SK-N-SH treated with all-trans-retinoic acid at 6 μM for 48 hours (cell line): ENCODE measurements at regions not wholly inside any gene's neighbourhood (a gene's known extent, or its start where the extent isn't known, plus 50 kb on each side); places are given as distances from the start of the nearest gene placed in this dataset.

ENCODE experiments used
- ATAC-seq: fragments of 200-7000 bp; cut with Tn5 transposase; 3 replicates; pipeline ENCODE4 v1.9.1; 2020; ENCODE audit warnings: mild to moderate bottlenecking, moderate library complexity
- ARNTL ChIP-seq: fragments of 450-650 bp; formaldehyde crosslinking; IDR thresholded peaks from 2 replicates; pipeline ENCODE4 v1.5.0; 2020; ENCODE audit warnings: low read depth, mild to moderate bottlenecking, moderate library complexity, borderline replicate concordance
- BACH2 ChIP-seq: fragments of 250-450 bp; sonication (Bioruptor Pico); IDR thresholded peaks from 2 replicates; pipeline ENCODE4 v1.9.0; 2021; ENCODE audit warnings: mild to moderate bottlenecking, borderline replicate concordance
- CSDC2 ChIP-seq: fragments of 250-450 bp; sonication (Bioruptor Pico); IDR thresholded peaks from 2 replicates; pipeline ENCODE4 v1.5.0; 2020; ENCODE audit warnings: mild to moderate bottlenecking, moderate library complexity
- ESRRG ChIP-seq: fragments of 250-450 bp; sonication (Bioruptor Pico); IDR thresholded peaks from 2 replicates; pipeline ENCODE4 v1.6.1; 2021; ENCODE audit warnings: mild to moderate bottlenecking
- GLIS3 ChIP-seq: fragments of 250-450 bp; sonication (Bioruptor Pico); IDR thresholded peaks from 2 replicates; pipeline ENCODE4 v1.5.0; 2020; ENCODE audit warnings: mild to moderate bottlenecking, moderate library complexity
- ISL1 ChIP-seq: fragments of 250-450 bp; sonication (Bioruptor Pico); IDR thresholded peaks from 2 replicates; pipeline ENCODE4 v2.1.2; 2022; ENCODE audit warnings: mild to moderate bottlenecking, moderate library complexity
- OSR1 ChIP-seq: fragments of 250-450 bp; sonication (Bioruptor Pico); IDR thresholded peaks from 2 replicates; pipeline ENCODE4 v1.8.0; 2022; ENCODE audit warnings: moderate library complexity, mild to moderate bottlenecking, inconsistent platforms
- PPARA ChIP-seq: fragments of 250-450 bp; sonication (Bioruptor Pico); IDR thresholded peaks from 2 replicates; pipeline ENCODE4 v1.5.0; 2020; ENCODE audit warnings: mild to moderate bottlenecking, borderline replicate concordance
- RARB ChIP-seq: fragments of 250-450 bp; sonication (Bioruptor Pico); IDR thresholded peaks from 2 replicates; pipeline ENCODE4 v1.8.0; 2021; ENCODE audit warnings: mild to moderate bottlenecking, moderate library complexity
- SNAI2 ChIP-seq: fragments of 250-450 bp; sonication (Bioruptor Pico); IDR thresholded peaks from 2 replicates; pipeline ENCODE4 v1.5.0; 2020; ENCODE audit warnings: mild to moderate bottlenecking, moderate library complexity
- TCF4 ChIP-seq: fragments of 250-450 bp; sonication (Bioruptor Pico); IDR thresholded peaks from 2 replicates; pipeline ENCODE4 v1.8.0; 2021; ENCODE audit warnings: mild to moderate bottlenecking, moderate library complexity, borderline replicate concordance
- TOX ChIP-seq: fragments of 250-450 bp; sonication (Bioruptor Pico); IDR thresholded peaks from 2 replicates; pipeline ENCODE4 v1.8.0; 2021; ENCODE audit warnings: mild to moderate bottlenecking, moderate library complexity, borderline replicate concordance
- ZC3H10 ChIP-seq: fragments of 250-450 bp; sonication (Bioruptor Pico); IDR thresholded peaks from 2 replicates; pipeline ENCODE4 v1.5.1; 2021; ENCODE audit warnings: mild to moderate bottlenecking, moderate library complexity
- ZFP3 ChIP-seq: fragments of 250-450 bp; sonication (Bioruptor Pico); IDR thresholded peaks from 2 replicates; pipeline ENCODE4 v1.5.0; 2020; ENCODE audit warnings: mild to moderate bottlenecking, moderate library complexity
- ZFP30 ChIP-seq: fragments of 450-650 bp; formaldehyde crosslinking; IDR thresholded peaks from 2 replicates; pipeline ENCODE4 v1.5.0; 2022; ENCODE audit warnings: mild to moderate bottlenecking, moderate library complexity
- ZNF565 ChIP-seq: fragments of 450-650 bp; formaldehyde crosslinking; conservative IDR thresholded peaks from 2 replicates; pipeline ENCODE4 v1.5.0; 2020; ENCODE audit warnings: low read depth, mild to moderate bottlenecking, moderate library complexity
- ZNF70 ChIP-seq: fragments of 450-650 bp; formaldehyde crosslinking; IDR thresholded peaks from 2 replicates; pipeline ENCODE4 v1.5.0; 2020; ENCODE audit warnings: mild to moderate bottlenecking, moderate library complexity
- ZNF8 ChIP-seq: fragments of 450-650 bp; formaldehyde crosslinking; IDR thresholded peaks from 2 replicates; pipeline ENCODE4 v1.5.0; 2020; ENCODE audit warnings: mild to moderate bottlenecking, moderate library complexity
- TF ChIP-seq, protein P1 (sequence below): fragments of 250-450 bp; sonication (Bioruptor Pico); IDR thresholded peaks from 2 replicates; pipeline ENCODE4 v1.5.0; 2020; ENCODE audit warnings: mild to moderate bottlenecking, moderate library complexity
- TF ChIP-seq, protein P2 (sequence below): fragments of 250-450 bp; sonication (Bioruptor Pico); IDR thresholded peaks from 2 replicates; pipeline ENCODE4 v1.8.0; 2020; ENCODE audit warnings: mild to moderate bottlenecking, moderate library complexity, borderline replicate concordance
- TF ChIP-seq, protein P3 (sequence below): fragments of 250-450 bp; sonication (Bioruptor Pico); IDR thresholded peaks from 2 replicates; pipeline ENCODE4 v1.8.0; 2021; ENCODE audit warnings: low read depth, mild to moderate bottlenecking, moderate library complexity, borderline replicate concordance

DNA sequence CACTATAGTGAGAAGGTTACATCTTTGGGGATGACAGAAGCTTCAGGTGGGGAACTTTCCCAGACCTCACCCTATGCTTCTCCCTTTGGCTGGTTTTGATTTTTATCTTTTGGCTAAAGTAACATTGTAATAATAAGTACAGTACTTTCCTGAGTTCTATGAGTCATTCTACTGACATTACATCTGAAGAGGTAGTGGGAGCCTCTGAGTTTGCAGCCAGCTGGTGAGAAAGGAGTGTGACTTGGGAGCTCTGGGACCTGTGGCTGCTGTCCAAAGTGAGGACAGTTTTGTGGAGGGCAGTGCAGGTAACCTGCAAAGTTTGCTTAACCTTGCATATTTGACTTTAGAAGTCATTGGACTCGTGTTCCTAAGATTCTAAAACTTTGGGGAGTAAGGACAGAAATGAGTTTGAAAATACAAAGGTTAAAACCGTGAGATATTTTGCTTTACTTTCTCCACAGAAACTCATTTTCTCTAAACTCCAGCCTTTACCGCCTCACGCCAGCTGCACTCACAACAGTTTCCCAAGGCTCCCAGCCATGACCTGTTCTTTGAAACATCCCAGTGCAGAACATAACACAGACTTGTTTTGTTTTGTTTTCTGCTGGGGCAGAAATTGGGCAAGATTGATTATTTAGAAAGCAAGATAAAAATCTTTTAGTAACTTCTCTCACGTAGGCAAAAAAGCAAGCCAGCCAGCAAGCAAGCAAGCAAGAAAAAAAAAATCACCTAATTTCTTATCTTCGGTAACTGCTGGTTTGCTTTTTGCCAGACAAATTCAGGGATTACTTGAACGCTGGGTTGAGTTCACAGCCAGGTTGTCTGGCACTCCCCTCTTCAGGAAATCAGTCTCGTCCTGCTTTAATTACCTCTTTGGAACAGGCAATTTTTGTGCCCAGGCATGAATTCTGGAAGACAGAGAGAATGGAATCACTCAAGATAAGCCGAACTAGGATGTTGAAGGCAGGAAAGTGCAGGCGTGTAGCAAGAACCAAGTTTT is 478.3 kb upstream of the ISX start:
- ATAC-seq, result no peak

DNA sequence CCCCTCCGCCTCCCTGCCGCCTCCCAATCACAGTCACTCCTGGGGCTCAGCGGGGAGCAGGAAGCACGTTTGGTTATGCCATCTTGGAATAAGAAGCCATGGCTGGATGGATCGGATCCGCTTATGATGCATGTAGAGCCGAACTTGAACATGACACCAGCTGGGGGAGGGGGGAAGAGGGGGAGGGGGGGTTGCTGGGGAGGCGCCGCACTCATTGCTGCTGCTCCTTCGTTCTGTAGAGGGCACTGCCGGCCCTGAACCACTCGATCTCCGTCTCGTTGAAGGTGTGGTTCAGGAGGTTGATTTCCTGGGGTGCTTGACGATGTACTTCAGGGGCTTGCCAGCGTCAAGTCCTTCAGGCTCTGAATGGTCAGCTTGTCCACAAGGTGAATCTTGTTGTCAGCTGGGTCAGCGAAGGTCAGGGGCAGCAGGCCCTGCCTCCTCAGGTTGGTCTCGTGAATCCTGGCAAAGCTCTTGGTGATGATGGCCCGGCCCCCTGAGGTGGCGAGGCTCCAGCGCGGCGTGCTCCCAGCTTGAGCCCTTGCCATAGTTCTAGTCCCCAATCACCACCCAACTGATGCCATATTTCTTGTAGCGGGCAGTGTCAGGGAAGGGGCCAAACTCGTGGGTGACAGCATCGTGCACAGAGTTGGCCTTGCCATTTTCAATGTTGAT is 476.9 kb upstream of the ISX start:
- ATAC-seq, result no peak

More for the DNA sequence above, 478.3 kb upstream of the ISX start:
- TF ChIP-seq RARB (CRISPR knock-in tag), result no peak

DNA sequence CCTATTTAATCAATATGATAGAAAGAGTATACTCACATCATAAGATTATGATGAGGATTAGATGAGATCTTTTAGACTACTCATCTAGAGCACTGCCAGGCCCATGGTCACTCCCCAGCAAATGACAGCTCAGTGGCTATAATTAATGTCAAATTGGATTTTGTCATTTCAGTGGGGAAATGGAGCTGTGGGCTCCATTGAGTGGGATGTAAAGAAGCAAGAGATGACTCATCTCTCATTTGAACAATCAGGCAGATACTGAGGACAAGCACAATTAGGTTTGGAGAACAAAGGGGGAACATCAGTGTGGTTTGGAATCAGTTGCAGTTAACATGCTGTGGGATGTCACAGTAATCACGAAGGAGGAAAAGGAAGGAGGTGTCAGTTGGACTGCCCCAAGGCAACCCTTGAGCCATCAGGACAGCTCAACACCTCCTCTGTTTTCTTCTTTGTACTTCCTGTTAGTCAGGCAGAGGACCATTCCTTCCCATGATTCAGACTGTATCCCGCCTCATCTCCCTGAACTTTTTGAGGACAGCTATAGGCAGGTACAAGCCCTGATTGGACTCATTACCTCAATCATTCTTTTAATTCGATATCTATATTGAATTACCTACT is 473.7 kb upstream of the ISX start:
- TF ChIP-seq, protein P1, sequence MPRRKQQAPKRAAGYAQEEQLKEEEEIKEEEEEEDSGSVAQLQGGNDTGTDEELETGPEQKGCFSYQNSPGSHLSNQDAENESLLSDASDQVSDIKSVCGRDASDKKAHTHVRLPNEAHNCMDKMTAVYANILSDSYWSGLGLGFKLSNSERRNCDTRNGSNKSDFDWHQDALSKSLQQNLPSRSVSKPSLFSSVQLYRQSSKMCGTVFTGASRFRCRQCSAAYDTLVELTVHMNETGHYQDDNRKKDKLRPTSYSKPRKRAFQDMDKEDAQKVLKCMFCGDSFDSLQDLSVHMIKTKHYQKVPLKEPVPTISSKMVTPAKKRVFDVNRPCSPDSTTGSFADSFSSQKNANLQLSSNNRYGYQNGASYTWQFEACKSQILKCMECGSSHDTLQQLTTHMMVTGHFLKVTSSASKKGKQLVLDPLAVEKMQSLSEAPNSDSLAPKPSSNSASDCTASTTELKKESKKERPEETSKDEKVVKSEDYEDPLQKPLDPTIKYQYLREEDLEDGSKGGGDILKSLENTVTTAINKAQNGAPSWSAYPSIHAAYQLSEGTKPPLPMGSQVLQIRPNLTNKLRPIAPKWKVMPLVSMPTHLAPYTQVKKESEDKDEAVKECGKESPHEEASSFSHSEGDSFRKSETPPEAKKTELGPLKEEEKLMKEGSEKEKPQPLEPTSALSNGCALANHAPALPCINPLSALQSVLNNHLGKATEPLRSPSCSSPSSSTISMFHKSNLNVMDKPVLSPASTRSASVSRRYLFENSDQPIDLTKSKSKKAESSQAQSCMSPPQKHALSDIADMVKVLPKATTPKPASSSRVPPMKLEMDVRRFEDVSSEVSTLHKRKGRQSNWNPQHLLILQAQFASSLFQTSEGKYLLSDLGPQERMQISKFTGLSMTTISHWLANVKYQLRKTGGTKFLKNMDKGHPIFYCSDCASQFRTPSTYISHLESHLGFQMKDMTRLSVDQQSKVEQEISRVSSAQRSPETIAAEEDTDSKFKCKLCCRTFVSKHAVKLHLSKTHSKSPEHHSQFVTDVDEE, result no peak
- TF ChIP-seq ZNF565 (no peak), OSR1 (CRISPR knock-in tag) (no peak), ZC3H10 (CRISPR knock-in tag) (no peak), ESRRG (no peak), CSDC2 (CRISPR knock-in tag) (no peak), ZFP3 (CRISPR knock-in tag) (no peak), BACH2 (CRISPR knock-in tag) (no peak), TCF4 (CRISPR knock-in tag) (no peak)
- TF ChIP-seq, protein P2, sequence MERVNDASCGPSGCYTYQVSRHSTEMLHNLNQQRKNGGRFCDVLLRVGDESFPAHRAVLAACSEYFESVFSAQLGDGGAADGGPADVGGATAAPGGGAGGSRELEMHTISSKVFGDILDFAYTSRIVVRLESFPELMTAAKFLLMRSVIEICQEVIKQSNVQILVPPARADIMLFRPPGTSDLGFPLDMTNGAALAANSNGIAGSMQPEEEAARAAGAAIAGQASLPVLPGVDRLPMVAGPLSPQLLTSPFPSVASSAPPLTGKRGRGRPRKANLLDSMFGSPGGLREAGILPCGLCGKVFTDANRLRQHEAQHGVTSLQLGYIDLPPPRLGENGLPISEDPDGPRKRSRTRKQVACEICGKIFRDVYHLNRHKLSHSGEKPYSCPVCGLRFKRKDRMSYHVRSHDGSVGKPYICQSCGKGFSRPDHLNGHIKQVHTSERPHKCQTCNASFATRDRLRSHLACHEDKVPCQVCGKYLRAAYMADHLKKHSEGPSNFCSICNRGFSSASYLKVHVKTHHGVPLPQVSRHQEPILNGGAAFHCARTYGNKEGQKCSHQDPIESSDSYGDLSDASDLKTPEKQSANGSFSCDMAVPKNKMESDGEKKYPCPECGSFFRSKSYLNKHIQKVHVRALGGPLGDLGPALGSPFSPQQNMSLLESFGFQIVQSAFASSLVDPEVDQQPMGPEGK (CRISPR knock-in tag), result no peak
- ATAC-seq, result no peak

More for the DNA sequence above, 476.9 kb upstream of the ISX start:
- no peak for TF ChIP-seq TCF4 (CRISPR knock-in tag)
- no peak for TF ChIP-seq ZFP3 (CRISPR knock-in tag)
- TF ChIP-seq ZFP30 (CRISPR knock-in tag), result no peak
- no peak for TF ChIP-seq SNAI2 (CRISPR knock-in tag)
- TF ChIP-seq ZC3H10 (CRISPR knock-in tag), result no peak
- TF ChIP-seq RARB (CRISPR knock-in tag), result no peak
- TF ChIP-seq ISL1 (CRISPR knock-in tag), result no peak
- no peak for TF ChIP-seq ESRRG
- TF ChIP-seq ARNTL (CRISPR knock-in tag), result no peak
- TF ChIP-seq TOX (CRISPR knock-in tag), result no peak
- no peak for TF ChIP-seq GLIS3 (CRISPR knock-in tag)
- no peak for TF ChIP-seq ZNF8
- no peak for TF ChIP-seq ZNF70 (CRISPR knock-in tag)
- no peak for TF ChIP-seq PPARA

DNA sequence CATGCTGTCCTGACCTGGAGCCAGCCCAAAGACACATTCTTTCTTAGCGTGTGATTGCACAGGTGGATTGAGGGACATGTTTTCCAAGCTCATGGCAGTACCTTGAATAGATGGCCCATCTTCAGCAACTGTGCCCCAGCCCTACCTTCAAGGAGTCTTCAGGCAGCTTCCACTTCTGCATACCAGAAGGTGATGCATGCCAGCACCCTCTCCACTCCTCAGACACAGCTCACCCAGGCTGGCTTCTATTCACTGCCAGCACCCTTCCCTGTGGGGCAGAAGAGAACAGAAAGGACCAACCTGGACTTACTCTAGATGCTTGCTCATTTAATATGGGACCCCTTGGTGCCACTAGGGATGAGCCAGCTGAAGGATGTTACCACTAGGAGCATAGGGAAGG is 466.4 kb upstream of the ISX start:
- no peak for ATAC-seq
- TF ChIP-seq ZNF565 (no peak), OSR1 (CRISPR knock-in tag) (no peak), ZC3H10 (CRISPR knock-in tag) (no peak), ARNTL (CRISPR knock-in tag) (no peak)
- TF ChIP-seq, protein P3, sequence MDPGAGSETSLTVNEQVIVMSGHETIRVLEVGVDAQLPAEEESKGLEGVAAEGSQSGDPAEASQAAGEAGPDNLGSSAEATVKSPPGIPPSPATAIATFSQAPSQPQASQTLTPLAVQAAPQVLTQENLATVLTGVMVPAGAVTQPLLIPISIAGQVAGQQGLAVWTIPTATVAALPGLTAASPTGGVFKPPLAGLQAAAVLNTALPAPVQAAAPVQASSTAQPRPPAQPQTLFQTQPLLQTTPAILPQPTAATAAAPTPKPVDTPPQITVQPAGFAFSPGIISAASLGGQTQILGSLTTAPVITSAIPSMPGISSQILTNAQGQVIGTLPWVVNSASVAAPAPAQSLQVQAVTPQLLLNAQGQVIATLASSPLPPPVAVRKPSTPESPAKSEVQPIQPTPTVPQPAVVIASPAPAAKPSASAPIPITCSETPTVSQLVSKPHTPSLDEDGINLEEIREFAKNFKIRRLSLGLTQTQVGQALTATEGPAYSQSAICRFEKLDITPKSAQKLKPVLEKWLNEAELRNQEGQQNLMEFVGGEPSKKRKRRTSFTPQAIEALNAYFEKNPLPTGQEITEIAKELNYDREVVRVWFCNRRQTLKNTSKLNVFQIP (CRISPR knock-in tag), result no peak
- TF ChIP-seq, all 23 proteins: peak for 0
